SK-N-MC (cell line): ENCODE measurements at regions not wholly inside any gene's neighbourhood (a gene's known extent, or its start where the extent isn't known, plus 50 kb on each side); places are given as distances from the start of the nearest gene placed in this dataset.

Source experiments
- EZH2 ChIP-seq: fragments of 200-600 bp; sonication (generic); IDR thresholded peaks from one replicate; pipeline ENCODE4 v1.6.1; 2017; ENCODE audit warnings: antibody characterized with exemption
- FOXP2 ChIP-seq: optimal IDR thresholded peaks from 2 replicates; pipeline ENCODE3; 2011; ENCODE audit warnings: mild to moderate bottlenecking, moderate library complexity; ENCODE audit not compliant: insufficient read depth; ENCODE audit errors: extremely low read length, control extremely low read depth
- POLR2AphosphoS5 ChIP-seq: IDR thresholded peaks from 2 replicates; pipeline ENCODE4 v1.6.1; 2012; ENCODE audit warnings: mild to moderate bottlenecking, low read depth, low read length, borderline replicate concordance

DNA sequence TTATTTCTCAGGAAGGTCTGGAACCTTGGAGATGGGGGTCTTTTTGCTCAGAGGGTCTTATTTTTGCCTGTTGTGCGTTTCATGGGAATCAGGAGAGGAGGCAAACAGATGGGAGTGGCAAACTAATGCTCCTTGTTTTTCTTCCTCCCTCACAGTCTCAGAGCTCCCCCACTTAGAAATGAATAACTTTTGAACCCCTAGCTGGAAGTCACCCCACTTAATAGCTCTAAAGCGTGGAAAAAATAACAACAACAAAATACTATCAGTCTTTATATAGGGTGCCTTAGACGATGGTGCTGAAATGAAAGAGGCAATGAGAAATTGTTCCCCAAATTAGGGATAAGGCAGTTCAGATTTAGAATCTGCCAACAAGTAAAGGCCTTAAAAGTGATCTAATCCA, 76.8 kb upstream of the BDNF start:
- TF ChIP-seq EZH2 (no peak), POLR2AphosphoS5 (no peak), FOXP2 (no peak)
